ENCODE measurements at regions not wholly inside any gene's neighbourhood (a gene's known extent, or its start where the extent isn't known, plus 50 kb on each side); places are given as distances from the start of the nearest gene placed in this dataset.

DNA sequence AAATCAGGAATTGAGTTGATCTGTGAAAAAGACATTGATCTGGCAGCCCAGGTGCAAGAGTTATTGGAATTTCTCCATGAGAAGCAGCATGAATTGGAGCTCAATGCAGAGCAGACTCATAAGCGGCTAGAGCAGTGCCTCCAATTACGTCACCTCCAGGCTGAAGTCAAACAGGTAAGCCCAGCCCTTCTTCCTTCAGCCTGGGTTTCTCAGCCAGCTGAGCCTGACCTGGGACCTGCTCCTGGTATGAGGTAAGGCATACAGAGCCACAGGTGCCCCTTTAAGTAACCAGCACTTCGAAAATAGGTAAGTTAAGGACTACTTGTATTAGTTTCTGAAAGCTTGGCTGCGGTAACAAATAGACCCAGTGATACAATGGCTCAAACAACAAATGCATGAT, 307.4 kb upstream of the UMPS start:
- DNase-seq (ENCODE audit: extremely low read depth, low read depth): no peak
- TF ChIP-seq, protein P1, sequence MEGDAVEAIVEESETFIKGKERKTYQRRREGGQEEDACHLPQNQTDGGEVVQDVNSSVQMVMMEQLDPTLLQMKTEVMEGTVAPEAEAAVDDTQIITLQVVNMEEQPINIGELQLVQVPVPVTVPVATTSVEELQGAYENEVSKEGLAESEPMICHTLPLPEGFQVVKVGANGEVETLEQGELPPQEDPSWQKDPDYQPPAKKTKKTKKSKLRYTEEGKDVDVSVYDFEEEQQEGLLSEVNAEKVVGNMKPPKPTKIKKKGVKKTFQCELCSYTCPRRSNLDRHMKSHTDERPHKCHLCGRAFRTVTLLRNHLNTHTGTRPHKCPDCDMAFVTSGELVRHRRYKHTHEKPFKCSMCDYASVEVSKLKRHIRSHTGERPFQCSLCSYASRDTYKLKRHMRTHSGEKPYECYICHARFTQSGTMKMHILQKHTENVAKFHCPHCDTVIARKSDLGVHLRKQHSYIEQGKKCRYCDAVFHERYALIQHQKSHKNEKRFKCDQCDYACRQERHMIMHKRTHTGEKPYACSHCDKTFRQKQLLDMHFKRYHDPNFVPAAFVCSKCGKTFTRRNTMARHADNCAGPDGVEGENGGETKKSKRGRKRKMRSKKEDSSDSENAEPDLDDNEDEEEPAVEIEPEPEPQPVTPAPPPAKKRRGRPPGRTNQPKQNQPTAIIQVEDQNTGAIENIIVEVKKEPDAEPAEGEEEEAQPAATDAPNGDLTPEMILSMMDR (IDR thresholded peaks at IDR 0.05; ENCODE audit: low read depth, low read length): no peak

DNA sequence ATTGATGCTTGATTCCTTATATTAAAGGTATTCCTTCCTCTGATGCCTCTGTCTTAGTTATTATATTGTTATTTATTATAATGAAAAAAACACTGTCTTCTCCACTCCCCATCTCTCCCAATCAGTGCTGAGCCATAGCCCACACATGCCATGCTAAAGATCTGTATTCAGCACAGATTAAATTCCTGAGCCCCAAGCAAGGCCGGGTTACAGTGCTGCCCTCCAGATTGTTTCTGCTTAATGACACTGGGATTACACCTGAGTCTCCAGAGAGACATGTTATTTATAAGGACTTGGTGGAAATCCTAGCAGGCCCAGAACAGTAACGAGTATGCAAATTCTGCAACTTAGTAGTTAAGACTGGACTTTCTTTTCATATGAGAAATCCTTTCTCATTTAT, 305.9 kb upstream of the UMPS start:
- TF ChIP-seq, protein P1 (IDR thresholded peaks at IDR 0.05; ENCODE audit: low read depth, low read length): no peak
- no peak for DNase-seq (ENCODE audit: extremely low read depth, low read depth)

DNA sequence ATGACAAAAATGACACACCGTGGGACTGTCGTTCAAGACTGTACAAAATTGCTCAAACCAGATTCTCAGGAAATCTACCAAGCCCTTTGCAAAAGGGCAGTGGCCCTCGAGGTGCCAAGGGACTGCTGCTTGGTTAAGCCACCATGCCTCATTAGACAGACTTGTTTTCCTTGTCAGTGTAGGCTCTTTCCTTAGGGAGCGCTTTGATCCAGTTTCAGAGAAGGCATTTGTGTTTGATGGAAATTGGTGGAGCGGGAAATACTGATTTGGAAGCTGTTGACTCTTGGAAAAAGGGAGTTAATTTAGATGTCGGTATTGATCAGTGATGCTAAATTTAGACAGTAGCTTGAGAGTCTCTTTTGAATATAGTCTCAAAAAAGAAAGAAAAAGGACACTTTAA, 304.3 kb upstream of the UMPS start:
- TF ChIP-seq, protein P1 (IDR thresholded peaks at IDR 0.05; ENCODE audit: low read depth, low read length): no peak
- no peak for DNase-seq (ENCODE audit: extremely low read depth, low read depth)

DNA sequence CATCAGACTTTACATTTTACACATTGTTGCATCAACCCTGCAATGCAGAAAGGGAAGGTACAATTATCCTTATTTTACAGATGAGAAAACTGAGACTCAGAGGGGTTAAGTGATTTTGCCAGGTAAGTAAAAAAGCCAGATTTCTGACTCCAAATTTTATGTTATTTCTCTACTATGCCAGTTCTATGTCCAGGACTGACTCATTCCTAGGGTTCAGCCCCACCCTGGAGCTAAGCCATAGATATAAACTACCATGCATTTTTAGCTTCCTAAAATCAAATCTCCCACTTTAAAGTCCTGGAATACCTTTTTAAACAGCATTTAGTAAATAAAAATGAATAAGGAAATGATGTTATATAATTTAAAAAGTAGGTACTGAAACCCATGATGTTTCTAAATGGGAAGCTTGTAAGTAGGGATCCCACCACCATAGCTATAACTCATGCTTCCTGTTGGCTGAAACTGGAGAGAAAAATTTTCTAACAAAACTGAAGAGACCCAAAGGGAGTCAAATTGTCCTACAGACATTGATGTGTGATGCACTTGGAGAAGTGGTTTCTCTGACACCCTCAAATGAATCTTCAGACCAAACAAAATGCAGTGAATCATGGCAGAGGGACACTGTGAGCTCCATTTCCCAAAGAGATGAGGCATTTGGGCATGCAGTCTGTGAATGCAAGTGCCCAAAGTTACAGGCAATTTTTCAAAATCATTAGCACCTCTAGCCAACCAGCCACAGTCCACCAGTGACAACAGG, 301.7 kb upstream of the UMPS start:
- DNase-seq (ENCODE audit: extremely low read depth, low read depth): no peak
- TF ChIP-seq, protein P1 (IDR thresholded peaks at IDR 0.05; ENCODE audit: low read depth, low read length): no peak

DNA sequence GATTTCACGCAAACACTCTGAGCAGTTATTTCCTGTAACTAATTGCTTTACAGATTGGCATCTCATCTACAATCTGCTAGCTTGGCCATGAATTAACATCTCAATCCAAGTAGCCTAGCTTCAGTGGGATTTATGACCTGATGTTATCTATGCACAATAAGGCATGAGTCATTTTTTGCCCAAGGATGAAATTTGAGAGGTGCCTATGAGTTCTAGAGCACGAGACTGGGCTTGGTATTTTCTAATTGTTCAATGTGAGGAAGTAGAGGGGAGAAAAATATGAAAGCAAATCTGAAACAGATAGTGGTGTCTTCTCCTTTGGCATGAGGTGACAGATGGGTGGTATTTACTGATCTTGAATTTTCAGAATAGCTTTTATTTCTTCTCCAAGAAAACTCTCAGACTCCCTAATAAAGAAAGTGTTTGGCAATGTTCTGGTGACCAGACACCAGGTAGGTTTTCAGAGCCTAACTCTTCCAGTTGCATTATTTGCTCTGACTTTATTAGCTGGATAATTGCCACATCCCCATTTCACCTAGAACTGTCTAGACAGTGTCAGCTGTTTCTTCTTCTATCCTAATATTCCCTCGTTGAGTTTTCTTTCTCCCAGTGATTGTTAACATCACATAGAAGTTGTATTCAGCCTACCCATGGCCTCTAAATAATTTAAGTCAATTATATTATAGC, 301.0 kb upstream of the UMPS start:
- TF ChIP-seq, protein P1 (IDR thresholded peaks at IDR 0.05; ENCODE audit: low read depth, low read length): no peak
- no peak for DNase-seq (ENCODE audit: extremely low read depth, low read depth)

DNA sequence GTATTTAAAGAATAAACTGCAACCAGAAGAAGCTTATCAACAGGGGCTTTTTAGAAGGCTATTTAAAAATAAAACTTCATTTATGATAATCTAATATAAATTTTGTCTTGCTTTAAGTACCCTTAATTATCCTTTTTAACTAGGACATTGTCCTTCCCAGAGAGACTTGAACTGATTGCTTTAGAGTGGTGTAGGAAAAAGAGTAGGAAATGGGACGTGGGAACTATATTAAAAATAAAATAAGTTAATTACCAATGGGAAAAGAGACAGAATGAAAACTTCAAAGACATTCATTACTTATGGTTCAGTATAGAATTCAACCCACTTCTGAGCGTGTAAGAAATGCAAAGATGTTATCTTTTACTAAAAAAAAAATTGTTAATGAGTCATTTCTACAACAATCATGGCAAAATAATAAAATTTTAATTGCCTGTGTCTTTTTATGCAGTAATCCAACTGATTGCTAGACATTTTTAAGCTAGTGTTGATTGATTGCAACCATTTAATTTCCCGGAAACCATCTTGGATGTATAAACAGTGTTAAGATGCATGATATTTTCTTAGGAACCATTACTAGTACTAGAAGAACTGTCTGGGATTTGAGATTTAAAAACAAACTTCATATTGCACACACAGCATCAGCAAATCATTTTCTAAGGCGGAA, 298.8 kb upstream of the UMPS start:
- TF ChIP-seq, protein P1 (IDR thresholded peaks at IDR 0.05; ENCODE audit: low read depth, low read length): no peak
- DNase-seq (ENCODE audit: extremely low read depth, low read depth): no peak

DNA sequence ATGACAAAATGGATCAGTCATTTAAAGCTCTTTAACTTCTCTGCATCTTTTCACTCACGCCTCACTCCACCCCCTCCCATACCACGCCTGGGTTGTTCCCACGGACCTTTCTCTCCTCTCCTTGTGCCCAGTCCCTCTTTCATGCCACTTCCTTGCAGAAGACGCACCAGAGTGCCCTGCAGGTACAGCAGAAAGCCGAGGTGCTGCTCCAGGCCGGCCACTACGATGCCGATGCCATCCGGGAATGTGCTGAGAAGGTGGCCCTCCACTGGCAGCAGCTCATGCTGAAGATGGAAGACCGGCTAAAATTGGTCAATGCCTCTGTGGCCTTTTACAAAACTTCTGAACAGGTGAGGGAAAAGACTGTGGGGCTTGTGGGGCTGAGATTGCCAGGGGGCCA, 296.1 kb upstream of the UMPS start:
- TF ChIP-seq, protein P1 (IDR thresholded peaks at IDR 0.05; ENCODE audit: low read depth, low read length): no peak
- DNase-seq (ENCODE audit: extremely low read depth, low read depth): no peak
